ENCODE measurements at regions not wholly inside any gene's neighbourhood (a gene's known extent, or its start where the extent isn't known, plus 50 kb on each side); places are given as distances from the start of the nearest gene placed in this dataset.

GRCh38 chr20:17021481-17021880 lies 205.4 kb upstream of the PCSK2 start:
- TF ChIP-seq, protein P1, sequence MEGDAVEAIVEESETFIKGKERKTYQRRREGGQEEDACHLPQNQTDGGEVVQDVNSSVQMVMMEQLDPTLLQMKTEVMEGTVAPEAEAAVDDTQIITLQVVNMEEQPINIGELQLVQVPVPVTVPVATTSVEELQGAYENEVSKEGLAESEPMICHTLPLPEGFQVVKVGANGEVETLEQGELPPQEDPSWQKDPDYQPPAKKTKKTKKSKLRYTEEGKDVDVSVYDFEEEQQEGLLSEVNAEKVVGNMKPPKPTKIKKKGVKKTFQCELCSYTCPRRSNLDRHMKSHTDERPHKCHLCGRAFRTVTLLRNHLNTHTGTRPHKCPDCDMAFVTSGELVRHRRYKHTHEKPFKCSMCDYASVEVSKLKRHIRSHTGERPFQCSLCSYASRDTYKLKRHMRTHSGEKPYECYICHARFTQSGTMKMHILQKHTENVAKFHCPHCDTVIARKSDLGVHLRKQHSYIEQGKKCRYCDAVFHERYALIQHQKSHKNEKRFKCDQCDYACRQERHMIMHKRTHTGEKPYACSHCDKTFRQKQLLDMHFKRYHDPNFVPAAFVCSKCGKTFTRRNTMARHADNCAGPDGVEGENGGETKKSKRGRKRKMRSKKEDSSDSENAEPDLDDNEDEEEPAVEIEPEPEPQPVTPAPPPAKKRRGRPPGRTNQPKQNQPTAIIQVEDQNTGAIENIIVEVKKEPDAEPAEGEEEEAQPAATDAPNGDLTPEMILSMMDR (IDR thresholded peaks at IDR 0.05), result no peak
- no peak for TF ChIP-seq POLR2A (IDR thresholded peaks at IDR 0.05)
